IPS-NIHi7 (cell line): ENCODE measurements at regions not wholly inside any gene's neighbourhood (a gene's known extent, or its start where the extent isn't known, plus 50 kb on each side); places are given as distances from the start of the nearest gene placed in this dataset.

Experiments used
- DNase-seq: peaks from one replicate; pipeline ENCODE4 v3.0.0; 2012; ENCODE audit warnings: mixed read lengths; ENCODE audit errors: extremely low spot score

- no peak for DNase-seq
Observed at GRCh38 chr3:87335931-87336330, 59.5 kb upstream of the POU1F1 start.

GRCh38 chr3:87333393-87333892 lies 57.1 kb upstream of the POU1F1 start:
- no peak for DNase-seq

- DNase-seq: no peak
Observed at GRCh38 chr3:87332789-87333188, 56.4 kb upstream of the POU1F1 start.

GRCh38 chr3:87329065-87329464 lies 52.7 kb upstream of the POU1F1 start:
- DNase-seq: no peak
